Stomach (tissue), 8 donors: ENCODE measurements at regions not wholly inside any gene's neighbourhood (a gene's known extent, or its start where the extent isn't known, plus 50 kb on each side); places are given as distances from the start of the nearest gene placed in this dataset.
A peak's percentile ranks its signal among the peaks of the same experiment; 100 is the strongest.

Experiments used
- DNase-seq, 2 donors: peaks; one replicate each; pipeline versions ENCODE4 v3.0.0 to v3.0.0-alpha.2; 2013 to 2019
- H3K27ac ChIP-seq, 5 donors: fragments of 200-600 bp in 4 of 5; sonication (generic) in 4 of 5; one replicate each; pipeline ENCODE4 v1.5.1; 2013 to 2019; ENCODE audit warnings: mild to moderate bottlenecking in 1 of 5, moderate library complexity in 1 of 5
- H3K27me3 ChIP-seq, 3 donors: fragments of 200-600 bp; sonication (generic); one replicate each; pipeline ENCODE4 v1.5.1; 2017 to 2019; ENCODE audit warnings: mixed run types in 1 of 3
- H3K36me3 ChIP-seq, 4 donors: fragments of 200-600 bp; sonication (generic); 1 replicate in 3 of 4; 2 replicates in 1 of 4; pipeline ENCODE4 v1.5.1; 2016 to 2019
- H3K4me1 ChIP-seq, 4 donors: fragments of 200-600 bp; sonication (generic); one replicate each; pipeline ENCODE4 v1.5.1; 2016 to 2019
- H3K4me3 ChIP-seq, 4 donors: fragments of 200-600 bp; sonication (generic) in 3 of 4; one replicate each; pipeline ENCODE4 v1.5.1; 2016 to 2019; ENCODE audit warnings: mild to moderate bottlenecking in 1 of 4
- H3K9me3 ChIP-seq, 4 donors: fragments of 200-600 bp; sonication (generic); one replicate each; pipeline ENCODE4 v1.5.1; 2016 to 2019
- CTCF ChIP-seq, 7 experiments: fragments of 450-650 bp in 4 of 7; fragments of 200-600 bp in 3 of 7; sonication (generic) in 3 of 7; IDR thresholded peaks; one replicate each; pipeline ENCODE4 v1.5.1; 2016 to 2019; ENCODE audit warnings: antibody characterized with exemption in 7 of 7, control low read depth in 2 of 7, mild to moderate bottlenecking in 1 of 7
- EP300 ChIP-seq: sonication (generic); formaldehyde crosslinking; IDR thresholded peaks from one replicate; pipeline ENCODE4 v1.6.1; 2017; ENCODE audit warnings: antibody characterized with exemption
- POLR2A ChIP-seq, 4 donors: fragments of 450-650 bp; IDR thresholded peaks; one replicate each; pipeline ENCODE4 v1.6.1; 2016; ENCODE audit warnings: antibody characterized with exemption in 4 of 4, control low read depth in 2 of 4, mild to moderate bottlenecking in 1 of 4, moderate library complexity in 1 of 4
- POLR2AphosphoS5 ChIP-seq, 3 donors: sonication (generic); formaldehyde crosslinking; IDR thresholded peaks; one replicate each; pipeline ENCODE4 v1.6.1; 2016; ENCODE audit warnings: antibody characterized with exemption in 3 of 3
- WGBS, 5 donors: extraction: QIAGEN DNeasy Blood & Tissue Kit in 3 of 5; methylation state at CpG; one replicate each; pipeline versions ENCODE4 v1.1.5 to v1.1.7; 2013 to 2018; 5-methylcytosine and 5-hydroxymethylcytosine counted together
- intact Hi-C: fragments of 100-400 bp; cut with DNase I; formaldehyde crosslinking; loops from one replicate; pipeline ENCODE4 v1.15.1; 2023; ENCODE audit warnings: low total_unique reads
- donor health status: healthy with polysubstance abuse.
- donor health status: Bipolar disorder and iron deficiency.
- donor health status: healthy.

GRCh38 chr1:56437959-56438358 is 141.4 kb downstream of the PLPP3 start:
- TF ChIP-seq POLR2AphosphoS5 (IDR thresholded peaks at IDR 0.05) (no peak), EP300 (no peak), CTCF (IDR thresholded peaks at IDR 0.05) (no peak), POLR2A (IDR thresholded peaks at IDR 0.05) (no peak)
- H3K4me1 ChIP-seq = peaks cover 6 to 32% (median 19%) of the 10 kb centered on the region in 4 donors
- H3K27me3 ChIP-seq = no peaks in the 10 kb centered on the region
- H3K27ac ChIP-seq = no peak overlapping the region
- no peaks in the 10 kb centered on the region for H3K36me3 ChIP-seq
- WGBS, 5 donors = 32 to 49% (median 37%) methylated on average over 1 of the region's 1 CpG
- H3K9me3 ChIP-seq = no peaks in the 10 kb centered on the region
- H3K4me3 ChIP-seq = no peak overlapping the region
- intact Hi-C loops = no loop called here
- no peak for DNase-seq

- intact Hi-C loops = no loop called here
- H3K4me1 ChIP-seq = peaks cover 6 to 42% (median 28%) of the 10 kb centered on the region in 4 donors
- H3K27ac ChIP-seq = no peak overlapping the region
- no peak overlapping the region for H3K4me3 ChIP-seq
- no peaks in the 10 kb centered on the region for H3K36me3 ChIP-seq
- H3K9me3 ChIP-seq = no peaks in the 10 kb centered on the region
- no peak for TF ChIP-seq EP300
- no peak for TF ChIP-seq CTCF (IDR thresholded peaks at IDR 0.05)
- TF ChIP-seq POLR2A (IDR thresholded peaks at IDR 0.05) = no peak
- TF ChIP-seq POLR2AphosphoS5 (IDR thresholded peaks at IDR 0.05) = no peak
- H3K27me3 ChIP-seq = no peaks in the 10 kb centered on the region
- DNase-seq = peak in 1 of 2 donors; percentile 43
- WGBS, 5 donors = 67 to 83% (median 75%) methylated on average over 6 to 8 of the region's 8 CpGs
These were observed 142.4 kb downstream of the PLPP3 start for GRCh38 chr1:56436912-56437417.

GRCh38 chr1:56436296-56436695 is 143.1 kb downstream of the PLPP3 start:
- intact Hi-C loops = no loop called here
- H3K9me3 ChIP-seq = no peaks in the 10 kb centered on the region
- no peak overlapping the region for H3K4me3 ChIP-seq
- H3K27ac ChIP-seq = no peak overlapping the region
- DNase-seq = no peak
- H3K4me1 ChIP-seq = peaks cover 6 to 47% (median 31%) of the 10 kb centered on the region in 4 donors
- 80 to 91% (median 83%) methylated on average over 4 of the region's 4 CpGs for WGBS, 5 donors
- H3K36me3 ChIP-seq = no peaks in the 10 kb centered on the region
- H3K27me3 ChIP-seq = no peaks in the 10 kb centered on the region
- TF ChIP-seq POLR2A (IDR thresholded peaks at IDR 0.05) (no peak), CTCF (IDR thresholded peaks at IDR 0.05) (no peak), EP300 (no peak), POLR2AphosphoS5 (IDR thresholded peaks at IDR 0.05) (no peak)

- Histone ChIP-seq H3K36me3 (no peaks in the 10 kb centered on the region), H3K27me3 (no peaks in the 10 kb centered on the region), H3K9me3 (no peaks in the 10 kb centered on the region), H3K4me3 (no peak overlapping the region), H3K27ac (no peak overlapping the region), H3K4me1 (peaks cover 6 to 47% (median 31%) of the 10 kb centered on the region in 4 donors)
- 53 to 75% (median 61%) methylated on average over 2 of the region's 2 CpGs for WGBS, 5 donors
- intact Hi-C loops = no loop called here
- no peak for TF ChIP-seq POLR2A (IDR thresholded peaks at IDR 0.05)
- TF ChIP-seq POLR2AphosphoS5 (IDR thresholded peaks at IDR 0.05) = no peak
- no peak for TF ChIP-seq EP300
- no peak for TF ChIP-seq CTCF (IDR thresholded peaks at IDR 0.05)
- DNase-seq = peak in 1 of 2 donors; percentile 74
These were observed 143.7 kb downstream of the PLPP3 start for GRCh38 chr1:56435434-56436262.
